ENCODE measurements at regions not wholly inside any gene's neighbourhood (a gene's known extent, or its start where the extent isn't known, plus 50 kb on each side); places are given as distances from the start of the nearest gene placed in this dataset.

- no peaks in the 10 kb centered on the region for H3K9me3 ChIP-seq (ENCODE audit: control insufficient read depth, insufficient read depth, low read length)
- Mint-ChIP-seq H3K36me3 (no peaks in the 10 kb centered on the region), H3K27ac (no peak overlapping the region), H3K4me1 (no peaks in the 10 kb centered on the region), H3K4me3 (no peak overlapping the region), H3K27me3 (ENCODE audit: low read depth in 2 of 2) (no peaks in the 10 kb centered on the region), H3K9me3 (no peaks in the 10 kb centered on the region)
- no peak for ATAC-seq
- no peak overlapping the region for H3K27ac ChIP-seq (ENCODE audit: low read length)
- no peak for TF ChIP-seq CTCF (IDR thresholded peaks at IDR 0.05)
- H3K4me3 ChIP-seq (ENCODE audit: low read length): no peak overlapping the region
- no peaks in the 10 kb centered on the region for H3K36me3 ChIP-seq (ENCODE audit: control insufficient read depth, insufficient read depth, low read length)
- 99% methylated on average over 4 of the region's 4 CpGs for WGBS (ENCODE audit: insufficient coverage)
- H3K27me3 ChIP-seq (ENCODE audit: control insufficient read depth, insufficient read depth, low read length): no peaks in the 10 kb centered on the region
- DNase-seq: no peak
- intact Hi-C loops (cut with micrococcal nuclease): no loop called here
- no peaks in the 10 kb centered on the region for H3K4me1 ChIP-seq (ENCODE audit: control insufficient read depth, insufficient read depth, low read length)
Measured at GRCh38 chr9:115367321-115367720, 249.4 kb upstream of the TNC start.

- H3K4me3 Mint-ChIP-seq: no peak overlapping the region
Measured at GRCh38 chr9:115367780-115368525, 250.0 kb upstream of the TNC start.

GRCh38 chr9:115369322-115369957, 251.5 kb upstream of the TNC start:
- Histone ChIP-seq H3K27ac (ENCODE audit: low read length) (no peak overlapping the region), H3K4me3 (ENCODE audit: low read length) (no peak overlapping the region), H3K4me1 (ENCODE audit: control insufficient read depth, insufficient read depth, low read length) (no peaks in the 10 kb centered on the region), H3K27me3 (ENCODE audit: control insufficient read depth, insufficient read depth, low read length) (no peaks in the 10 kb centered on the region), H3K9me3 (ENCODE audit: control insufficient read depth, insufficient read depth, low read length) (no peaks in the 10 kb centered on the region), H3K36me3 (ENCODE audit: control insufficient read depth, insufficient read depth, low read length) (no peaks in the 10 kb centered on the region)
- H3K4me3 Mint-ChIP-seq: no peak overlapping the region
- H3K9me3 Mint-ChIP-seq: peaks cover 0 to 3% of the 10 kb centered on the region in 2 donors
- DNase-seq: no peak
- H3K27ac Mint-ChIP-seq: no peak overlapping the region
- ATAC-seq: no peak
- intact Hi-C loops (cut with micrococcal nuclease): no loop called here
- H3K27me3 Mint-ChIP-seq (ENCODE audit: low read depth in 2 of 2): no peaks in the 10 kb centered on the region
- 75% methylated on average over 5 of the region's 5 CpGs for WGBS (ENCODE audit: insufficient coverage)
- TF ChIP-seq CTCF (IDR thresholded peaks at IDR 0.05): no peak
- H3K4me1 Mint-ChIP-seq: no peaks in the 10 kb centered on the region
- no peaks in the 10 kb centered on the region for H3K36me3 Mint-ChIP-seq

More at GRCh38 chr9:115367780-115368525, 250.0 kb upstream of the TNC start:
- Histone ChIP-seq H3K9me3 (ENCODE audit: control insufficient read depth, insufficient read depth, low read length) (no peaks in the 10 kb centered on the region), H3K4me3 (ENCODE audit: low read length) (no peak overlapping the region), H3K27me3 (ENCODE audit: control insufficient read depth, insufficient read depth, low read length) (no peaks in the 10 kb centered on the region), H3K4me1 (ENCODE audit: control insufficient read depth, insufficient read depth, low read length) (no peaks in the 10 kb centered on the region), H3K27ac (ENCODE audit: low read length) (no peak overlapping the region), H3K36me3 (ENCODE audit: control insufficient read depth, insufficient read depth, low read length) (no peaks in the 10 kb centered on the region)
- TF ChIP-seq CTCF (IDR thresholded peaks at IDR 0.05): no peak
- Mint-ChIP-seq H3K27ac (no peak overlapping the region), H3K36me3 (no peaks in the 10 kb centered on the region), H3K27me3 (ENCODE audit: low read depth in 2 of 2) (no peaks in the 10 kb centered on the region), H3K4me1 (no peaks in the 10 kb centered on the region), H3K9me3 (peaks cover 0 to 3% of the 10 kb centered on the region in 2 donors)
- DNase-seq (no peak), ATAC-seq (no peak)
- WGBS (ENCODE audit: insufficient coverage): 85% methylated on average over 2 of the region's 2 CpGs
- intact Hi-C loops (cut with micrococcal nuclease): no loop called here

All from natural killer cell (primary cell).